WERI-Rb-1 (cell line): ENCODE measurements at regions not wholly inside any gene's neighbourhood (a gene's known extent, or its start where the extent isn't known, plus 50 kb on each side); places are given as distances from the start of the nearest gene placed in this dataset.

Experiments used
- DNase-seq: peaks from one replicate; pipeline ENCODE4 v3.0.0-alpha.2; 2020
- H3K27ac ChIP-seq: fragments of 250-450 bp; sonication (Bioruptor Pico); 2 replicates; pipeline ENCODE4 v1.5.1; 2020; ENCODE audit warnings: mild to moderate bottlenecking, moderate library complexity
- H3K27me3 ChIP-seq: fragments of 250-450 bp; sonication (Bioruptor Pico); 2 replicates; pipeline ENCODE4 v1.5.1; 2021; ENCODE audit warnings: mild to moderate bottlenecking, low read depth, moderate library complexity; ENCODE audit not compliant: insufficient read depth, severe bottlenecking
- H3K36me3 ChIP-seq: fragments of 250-450 bp; sonication (Bioruptor Pico); 2 replicates; pipeline ENCODE4 v1.5.1; 2020; ENCODE audit warnings: mild to moderate bottlenecking, moderate library complexity
- H3K4me3 ChIP-seq: 2 replicates; pipeline ENCODE4 v1.5.1; 2011; ENCODE audit warnings: low read depth, mild to moderate bottlenecking, control low read depth, low read length
- H3K9me3 ChIP-seq: fragments of 250-450 bp; sonication (Bioruptor Pico); 2 replicates; pipeline ENCODE4 v1.5.1; 2021; ENCODE audit warnings: mild to moderate bottlenecking, moderate library complexity; ENCODE audit not compliant: severe bottlenecking
- TF ChIP-seq, protein P1 (sequence below): IDR thresholded peaks from 2 replicates; pipeline ENCODE4 v1.5.1; 2011; ENCODE audit warnings: low read depth, mild to moderate bottlenecking, control low read depth, inconsistent platforms, low read length

DNA sequence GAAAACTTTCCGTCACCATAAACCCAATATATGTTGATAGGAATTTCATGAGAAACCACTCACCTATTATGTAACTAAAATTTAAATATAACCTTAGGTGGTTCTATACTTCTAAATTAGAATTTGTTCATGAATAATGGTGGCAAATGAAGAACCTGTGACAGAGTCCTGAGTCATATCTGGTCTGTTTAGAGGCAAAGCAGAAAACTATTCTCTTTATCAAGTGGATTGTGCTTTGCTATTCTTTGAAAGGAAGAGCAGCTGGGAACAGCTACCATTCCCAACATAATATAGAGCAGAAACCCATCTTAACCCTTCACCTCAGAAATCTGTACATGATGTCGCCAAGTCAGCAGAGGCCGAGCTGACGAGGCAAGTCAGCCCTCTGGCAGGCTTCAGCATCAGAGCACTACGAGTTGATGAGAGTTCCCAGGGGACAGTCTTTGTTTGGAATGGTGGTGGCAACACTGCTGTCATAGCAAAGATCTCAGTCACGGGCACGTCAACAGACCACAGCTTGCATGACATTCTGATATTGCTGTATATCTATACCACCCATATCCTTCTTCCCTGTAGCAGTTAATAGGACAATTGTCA, 631.9 kb upstream of the CA10 start:
- Histone ChIP-seq H3K4me3 (no peak overlapping the region), H3K27ac (no peak overlapping the region), H3K27me3 (no peaks in the 10 kb centered on the region), H3K36me3 (no peaks in the 10 kb centered on the region), H3K9me3 (no peaks in the 10 kb centered on the region)
- TF ChIP-seq, protein P1, sequence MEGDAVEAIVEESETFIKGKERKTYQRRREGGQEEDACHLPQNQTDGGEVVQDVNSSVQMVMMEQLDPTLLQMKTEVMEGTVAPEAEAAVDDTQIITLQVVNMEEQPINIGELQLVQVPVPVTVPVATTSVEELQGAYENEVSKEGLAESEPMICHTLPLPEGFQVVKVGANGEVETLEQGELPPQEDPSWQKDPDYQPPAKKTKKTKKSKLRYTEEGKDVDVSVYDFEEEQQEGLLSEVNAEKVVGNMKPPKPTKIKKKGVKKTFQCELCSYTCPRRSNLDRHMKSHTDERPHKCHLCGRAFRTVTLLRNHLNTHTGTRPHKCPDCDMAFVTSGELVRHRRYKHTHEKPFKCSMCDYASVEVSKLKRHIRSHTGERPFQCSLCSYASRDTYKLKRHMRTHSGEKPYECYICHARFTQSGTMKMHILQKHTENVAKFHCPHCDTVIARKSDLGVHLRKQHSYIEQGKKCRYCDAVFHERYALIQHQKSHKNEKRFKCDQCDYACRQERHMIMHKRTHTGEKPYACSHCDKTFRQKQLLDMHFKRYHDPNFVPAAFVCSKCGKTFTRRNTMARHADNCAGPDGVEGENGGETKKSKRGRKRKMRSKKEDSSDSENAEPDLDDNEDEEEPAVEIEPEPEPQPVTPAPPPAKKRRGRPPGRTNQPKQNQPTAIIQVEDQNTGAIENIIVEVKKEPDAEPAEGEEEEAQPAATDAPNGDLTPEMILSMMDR: no peak
- DNase-seq: no peak

DNA sequence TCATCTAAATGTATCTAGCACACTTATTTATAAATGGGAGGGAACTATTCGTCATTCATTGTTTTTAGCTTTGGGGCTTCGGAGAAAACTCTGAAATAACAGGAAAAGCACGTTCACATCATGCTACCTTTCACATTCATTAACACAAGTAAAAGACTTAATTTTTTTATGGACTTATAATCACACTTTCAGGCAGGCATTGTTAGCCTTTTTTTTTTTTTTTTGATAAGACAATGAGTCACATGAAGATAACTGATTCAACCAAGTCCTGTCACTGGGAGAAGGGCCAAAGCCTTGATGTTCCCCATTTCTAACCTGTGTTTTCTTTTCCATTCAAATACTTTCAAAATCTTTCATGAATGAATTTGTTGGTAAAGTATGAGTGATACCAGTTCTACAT, 631.3 kb upstream of the CA10 start:
- DNase-seq: no peak
- no peak overlapping the region for H3K4me3 ChIP-seq
- no peak overlapping the region for H3K27ac ChIP-seq
- TF ChIP-seq, protein P1: no peak
- no peaks in the 10 kb centered on the region for H3K27me3 ChIP-seq
- H3K9me3 ChIP-seq: no peaks in the 10 kb centered on the region
- no peaks in the 10 kb centered on the region for H3K36me3 ChIP-seq

- DNase-seq: no peak
- TF ChIP-seq, protein P1: no peak
Observed at GRCh38 chr17:52776234-52776633, 617.7 kb upstream of the CA10 start.

GRCh38 chr17:52762794-52763167, 604.3 kb upstream of the CA10 start:
- TF ChIP-seq, protein P1: no peak
- no peak overlapping the region for H3K4me3 ChIP-seq
- no peak overlapping the region for H3K27ac ChIP-seq
- H3K36me3 ChIP-seq: no peaks in the 10 kb centered on the region
- peaks cover 5% of the 10 kb centered on the region for H3K9me3 ChIP-seq
- DNase-seq: no peak
- peaks cover 3% of the 10 kb centered on the region for H3K27me3 ChIP-seq

More at GRCh38 chr17:52776234-52776633, 617.7 kb upstream of the CA10 start:
- no peak overlapping the region for H3K4me3 ChIP-seq
- no peaks in the 10 kb centered on the region for H3K27me3 ChIP-seq
- H3K9me3 ChIP-seq: no peaks in the 10 kb centered on the region
- H3K36me3 ChIP-seq: no peaks in the 10 kb centered on the region
- H3K27ac ChIP-seq: no peak overlapping the region

DNA sequence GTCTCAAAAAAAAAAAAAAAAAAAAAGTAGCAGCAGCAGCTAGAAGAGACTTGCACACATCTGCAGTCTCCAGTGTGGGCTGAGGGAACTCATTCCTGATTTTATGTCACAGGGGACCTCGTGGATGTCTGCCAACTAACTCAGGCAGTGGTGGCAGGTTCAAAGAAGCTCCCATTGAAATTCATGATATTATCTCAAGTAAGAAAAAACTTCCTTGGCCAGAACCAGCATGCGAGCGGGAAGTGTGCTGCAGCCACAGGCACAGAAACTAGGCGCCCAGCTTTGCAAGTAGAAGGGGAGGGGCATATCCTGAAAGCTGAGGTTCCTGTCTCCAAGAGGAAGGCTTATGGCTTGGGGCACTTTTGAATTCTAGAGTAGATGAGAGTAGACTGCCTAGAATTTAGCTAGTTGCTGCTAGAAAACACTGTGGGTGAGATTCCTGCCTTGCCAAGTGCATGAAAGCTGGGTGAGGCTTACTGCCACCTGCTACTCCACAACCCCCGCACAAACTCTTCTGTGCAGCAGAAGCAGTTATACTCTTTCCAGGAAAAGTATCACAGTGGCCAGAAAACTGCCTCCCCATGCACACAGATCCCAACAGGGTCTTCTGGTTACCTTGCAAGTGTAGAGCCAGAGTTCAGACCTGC, 603.8 kb upstream of the CA10 start:
- TF ChIP-seq, protein P1: no peak
- no peak for DNase-seq
- H3K27ac ChIP-seq: no peak overlapping the region
- H3K4me3 ChIP-seq: no peak overlapping the region
- H3K27me3 ChIP-seq: peaks cover 3% of the 10 kb centered on the region
- H3K36me3 ChIP-seq: no peaks in the 10 kb centered on the region
- peaks cover 5% of the 10 kb centered on the region for H3K9me3 ChIP-seq

- Histone ChIP-seq H3K36me3 (no peaks in the 10 kb centered on the region), H3K9me3 (peaks cover 5% of the 10 kb centered on the region), H3K27ac (no peak overlapping the region), H3K27me3 (peaks cover 3% of the 10 kb centered on the region), H3K4me3 (no peak overlapping the region)
- TF ChIP-seq, protein P1: no peak
- DNase-seq: no peak
Observed at GRCh38 chr17:52759864-52760263, 601.4 kb upstream of the CA10 start.
